Ishikawa (cell line): ENCODE measurements at regions not wholly inside any gene's neighbourhood (a gene's known extent, or its start where the extent isn't known, plus 50 kb on each side); places are given as distances from the start of the nearest gene placed in this dataset.

Experiments
- CEBPB ChIP-seq: IDR thresholded peaks from 2 replicates; pipeline ENCODE4 v1.6.1; 2012
- CREB1 ChIP-seq: IDR thresholded peaks from 2 replicates; pipeline ENCODE4 v1.6.1; 2012; ENCODE audit warnings: low read depth
- EGR1 ChIP-seq: IDR thresholded peaks from 2 replicates; pipeline ENCODE4 v1.6.1; 2012
- EP300 ChIP-seq: IDR thresholded peaks from 2 replicates; pipeline ENCODE4 v1.6.1; 2012; ENCODE audit warnings: borderline replicate concordance
- FOXM1 ChIP-seq: IDR thresholded peaks from 2 replicates; pipeline ENCODE4 v1.6.1; 2012; ENCODE audit warnings: low read depth, borderline replicate concordance
- NFIC ChIP-seq: IDR thresholded peaks from 2 replicates; pipeline ENCODE4 v1.6.1; 2012
- RAD21 ChIP-seq: IDR thresholded peaks from 2 replicates; pipeline ENCODE4 v1.6.1; 2012; ENCODE audit warnings: low read depth
- TAF1 ChIP-seq: IDR thresholded peaks from 2 replicates; pipeline ENCODE4 v1.6.1; 2012; ENCODE audit warnings: low read depth, mild to moderate bottlenecking
- TCF12 ChIP-seq: IDR thresholded peaks from 2 replicates; pipeline ENCODE4 v1.6.1; 2012; ENCODE audit warnings: low read depth
- TEAD4 ChIP-seq: IDR thresholded peaks from 2 replicates; pipeline ENCODE4 v1.6.1; 2012
- YY1 ChIP-seq: IDR thresholded peaks from 2 replicates; pipeline ENCODE4 v1.6.1; 2012; ENCODE audit warnings: low read depth
- ZBTB7A ChIP-seq: IDR thresholded peaks from 2 replicates; pipeline ENCODE4 v1.6.1; 2012; ENCODE audit warnings: low read depth
- TF ChIP-seq, protein P1 (sequence below): IDR thresholded peaks from 2 replicates; pipeline ENCODE4 v1.6.1; 2012; ENCODE audit warnings: low read depth, mild to moderate bottlenecking
- TF ChIP-seq, protein P2 (sequence below): IDR thresholded peaks from 2 replicates; pipeline ENCODE4 v1.6.1; 2012
- TF ChIP-seq, protein P3 (sequence below): IDR thresholded peaks from 2 replicates; pipeline ENCODE4 v1.6.1; 2012

- TF ChIP-seq FOXM1 (no peak), CEBPB (no peak), TEAD4 (no peak), NFIC (no peak), EP300 (no peak)
- TF ChIP-seq, protein P1, sequence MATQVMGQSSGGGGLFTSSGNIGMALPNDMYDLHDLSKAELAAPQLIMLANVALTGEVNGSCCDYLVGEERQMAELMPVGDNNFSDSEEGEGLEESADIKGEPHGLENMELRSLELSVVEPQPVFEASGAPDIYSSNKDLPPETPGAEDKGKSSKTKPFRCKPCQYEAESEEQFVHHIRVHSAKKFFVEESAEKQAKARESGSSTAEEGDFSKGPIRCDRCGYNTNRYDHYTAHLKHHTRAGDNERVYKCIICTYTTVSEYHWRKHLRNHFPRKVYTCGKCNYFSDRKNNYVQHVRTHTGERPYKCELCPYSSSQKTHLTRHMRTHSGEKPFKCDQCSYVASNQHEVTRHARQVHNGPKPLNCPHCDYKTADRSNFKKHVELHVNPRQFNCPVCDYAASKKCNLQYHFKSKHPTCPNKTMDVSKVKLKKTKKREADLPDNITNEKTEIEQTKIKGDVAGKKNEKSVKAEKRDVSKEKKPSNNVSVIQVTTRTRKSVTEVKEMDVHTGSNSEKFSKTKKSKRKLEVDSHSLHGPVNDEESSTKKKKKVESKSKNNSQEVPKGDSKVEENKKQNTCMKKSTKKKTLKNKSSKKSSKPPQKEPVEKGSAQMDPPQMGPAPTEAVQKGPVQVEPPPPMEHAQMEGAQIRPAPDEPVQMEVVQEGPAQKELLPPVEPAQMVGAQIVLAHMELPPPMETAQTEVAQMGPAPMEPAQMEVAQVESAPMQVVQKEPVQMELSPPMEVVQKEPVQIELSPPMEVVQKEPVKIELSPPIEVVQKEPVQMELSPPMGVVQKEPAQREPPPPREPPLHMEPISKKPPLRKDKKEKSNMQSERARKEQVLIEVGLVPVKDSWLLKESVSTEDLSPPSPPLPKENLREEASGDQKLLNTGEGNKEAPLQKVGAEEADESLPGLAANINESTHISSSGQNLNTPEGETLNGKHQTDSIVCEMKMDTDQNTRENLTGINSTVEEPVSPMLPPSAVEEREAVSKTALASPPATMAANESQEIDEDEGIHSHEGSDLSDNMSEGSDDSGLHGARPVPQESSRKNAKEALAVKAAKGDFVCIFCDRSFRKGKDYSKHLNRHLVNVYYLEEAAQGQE, result no peak
Measured at GRCh38 chr3:187544326-187544725, 125.9 kb downstream of the SST start.

DNA sequence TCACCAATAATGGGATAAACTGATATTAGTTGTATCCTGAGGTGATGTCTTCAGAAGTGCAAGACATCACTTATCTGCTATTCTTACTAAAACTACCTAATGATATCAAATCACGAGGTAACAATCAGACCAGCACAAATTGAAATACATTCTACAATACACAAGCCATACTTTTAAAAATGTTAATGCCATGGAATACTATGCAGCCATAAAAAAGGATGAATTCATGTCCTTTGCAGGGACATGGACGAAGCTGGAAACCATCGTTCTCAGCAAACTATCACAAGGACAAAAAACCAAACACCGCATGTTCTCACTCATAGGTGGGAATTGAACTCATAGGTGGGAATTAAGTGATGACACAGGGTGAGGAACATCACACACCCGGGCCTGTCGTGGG, 129.3 kb downstream of the SST start:
- TF ChIP-seq RAD21 (no peak), TCF12 (no peak), NFIC (no peak), TAF1 (no peak), FOXM1 (no peak)
- TF ChIP-seq, protein P2, sequence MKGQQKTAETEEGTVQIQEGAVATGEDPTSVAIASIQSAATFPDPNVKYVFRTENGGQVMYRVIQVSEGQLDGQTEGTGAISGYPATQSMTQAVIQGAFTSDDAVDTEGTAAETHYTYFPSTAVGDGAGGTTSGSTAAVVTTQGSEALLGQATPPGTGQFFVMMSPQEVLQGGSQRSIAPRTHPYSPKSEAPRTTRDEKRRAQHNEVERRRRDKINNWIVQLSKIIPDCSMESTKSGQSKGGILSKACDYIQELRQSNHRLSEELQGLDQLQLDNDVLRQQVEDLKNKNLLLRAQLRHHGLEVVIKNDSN, result no peak

GRCh38 chr3:187536185-187536584, 134.0 kb downstream of the SST start:
- no peak for TF ChIP-seq FOXM1
- no peak for TF ChIP-seq NFIC
- TF ChIP-seq YY1, result no peak
- no peak for TF ChIP-seq TAF1
- no peak for TF ChIP-seq TCF12
- TF ChIP-seq, protein P2, result no peak
- TF ChIP-seq, protein P1, result no peak
- TF ChIP-seq ZBTB7A, result no peak
- TF ChIP-seq TEAD4, result no peak
- TF ChIP-seq RAD21, result no peak
- no peak for TF ChIP-seq CREB1
- TF ChIP-seq, protein P3, sequence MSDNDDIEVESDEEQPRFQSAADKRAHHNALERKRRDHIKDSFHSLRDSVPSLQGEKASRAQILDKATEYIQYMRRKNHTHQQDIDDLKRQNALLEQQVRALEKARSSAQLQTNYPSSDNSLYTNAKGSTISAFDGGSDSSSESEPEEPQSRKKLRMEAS, result no peak
- TF ChIP-seq CEBPB, result no peak
- TF ChIP-seq EGR1, result no peak
- no peak for TF ChIP-seq EP300

- no peak for TF ChIP-seq CEBPB
- TF ChIP-seq, protein P2, result no peak
- TF ChIP-seq CREB1, result no peak
- TF ChIP-seq FOXM1, result no peak
- no peak for TF ChIP-seq TCF12
- no peak for TF ChIP-seq TAF1
- TF ChIP-seq ZBTB7A, result no peak
- TF ChIP-seq, protein P3, result no peak
- TF ChIP-seq NFIC, result no peak
- TF ChIP-seq, protein P1, result no peak
Measured at GRCh38 chr3:187533797-187534196, 136.4 kb downstream of the SST start.

DNA sequence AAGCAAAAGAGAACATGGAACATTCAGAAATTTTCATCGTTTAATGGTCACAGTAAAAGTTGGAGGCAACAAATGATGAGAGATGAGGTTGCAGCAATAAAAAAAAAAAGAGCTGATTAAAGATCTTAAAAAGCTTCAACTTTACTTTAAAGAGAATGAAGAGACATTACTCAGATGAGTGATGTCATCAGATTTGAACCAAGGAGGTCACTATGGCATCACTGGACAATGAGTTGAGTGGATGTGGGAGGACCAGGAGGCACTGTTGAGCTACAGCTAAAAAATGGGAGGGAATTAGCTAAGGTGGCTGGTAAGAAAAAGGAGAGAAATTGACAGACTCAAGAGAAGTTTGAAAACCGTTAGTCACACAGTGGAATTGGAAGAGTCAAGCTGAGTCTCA, 138.4 kb downstream of the SST start:
- TF ChIP-seq, protein P3, result no peak
- TF ChIP-seq TCF12 (no peak), CREB1 (no peak), TEAD4 (no peak), CEBPB (no peak), RAD21 (no peak), EP300 (no peak), ZBTB7A (no peak), NFIC (no peak)
- TF ChIP-seq, protein P1, result no peak
